ENCODE measurements at regions not wholly inside any gene's neighbourhood (a gene's known extent, or its start where the extent isn't known, plus 50 kb on each side); places are given as distances from the start of the nearest gene placed in this dataset.

DNA sequence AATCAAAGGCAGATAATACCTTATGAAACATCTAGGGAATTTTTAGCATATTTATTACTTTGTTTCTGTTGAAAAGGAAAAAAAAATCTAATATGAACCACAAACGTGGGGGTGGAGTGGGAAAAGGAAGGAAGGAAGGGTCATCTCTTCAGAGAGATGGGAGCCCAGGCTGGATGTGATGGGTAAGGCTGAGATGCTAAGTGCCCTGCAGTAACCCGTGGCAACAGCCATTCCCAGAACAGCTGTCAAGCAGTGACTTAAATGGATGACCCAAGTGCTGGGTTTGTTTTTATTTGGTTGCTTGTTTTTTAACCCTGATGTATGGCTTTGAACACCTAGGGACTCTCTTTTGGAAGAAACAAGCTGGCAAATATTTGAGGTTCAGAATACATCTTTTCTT is 50.7 kb upstream of the KLF7 start:
- no peak for TF ChIP-seq POLR2A (IDR thresholded peaks at IDR 0.05)
- no peak for TF ChIP-seq EP300 (IDR thresholded peaks at IDR 0.05)
- TF ChIP-seq, protein P1, sequence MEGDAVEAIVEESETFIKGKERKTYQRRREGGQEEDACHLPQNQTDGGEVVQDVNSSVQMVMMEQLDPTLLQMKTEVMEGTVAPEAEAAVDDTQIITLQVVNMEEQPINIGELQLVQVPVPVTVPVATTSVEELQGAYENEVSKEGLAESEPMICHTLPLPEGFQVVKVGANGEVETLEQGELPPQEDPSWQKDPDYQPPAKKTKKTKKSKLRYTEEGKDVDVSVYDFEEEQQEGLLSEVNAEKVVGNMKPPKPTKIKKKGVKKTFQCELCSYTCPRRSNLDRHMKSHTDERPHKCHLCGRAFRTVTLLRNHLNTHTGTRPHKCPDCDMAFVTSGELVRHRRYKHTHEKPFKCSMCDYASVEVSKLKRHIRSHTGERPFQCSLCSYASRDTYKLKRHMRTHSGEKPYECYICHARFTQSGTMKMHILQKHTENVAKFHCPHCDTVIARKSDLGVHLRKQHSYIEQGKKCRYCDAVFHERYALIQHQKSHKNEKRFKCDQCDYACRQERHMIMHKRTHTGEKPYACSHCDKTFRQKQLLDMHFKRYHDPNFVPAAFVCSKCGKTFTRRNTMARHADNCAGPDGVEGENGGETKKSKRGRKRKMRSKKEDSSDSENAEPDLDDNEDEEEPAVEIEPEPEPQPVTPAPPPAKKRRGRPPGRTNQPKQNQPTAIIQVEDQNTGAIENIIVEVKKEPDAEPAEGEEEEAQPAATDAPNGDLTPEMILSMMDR (IDR thresholded peaks at IDR 0.05) = no peak
- H3K9me3 ChIP-seq = no peaks in the 10 kb centered on the region
- no peak overlapping the region for H3K4me3 ChIP-seq
- H3K27ac ChIP-seq = no peak overlapping the region
- no peak for DNase-seq
- no peaks in the 10 kb centered on the region for H3K36me3 ChIP-seq
- intact Hi-C loops (cut with DNase I) = no loop called here
- H3K27me3 ChIP-seq = no peaks in the 10 kb centered on the region
- WGBS, 3 donors = 19 to 29% (median 21%) methylated on average over 2 of the region's 2 CpGs
- H3K4me1 ChIP-seq (ENCODE audit: insufficient read depth) = no peaks in the 10 kb centered on the region

DNA sequence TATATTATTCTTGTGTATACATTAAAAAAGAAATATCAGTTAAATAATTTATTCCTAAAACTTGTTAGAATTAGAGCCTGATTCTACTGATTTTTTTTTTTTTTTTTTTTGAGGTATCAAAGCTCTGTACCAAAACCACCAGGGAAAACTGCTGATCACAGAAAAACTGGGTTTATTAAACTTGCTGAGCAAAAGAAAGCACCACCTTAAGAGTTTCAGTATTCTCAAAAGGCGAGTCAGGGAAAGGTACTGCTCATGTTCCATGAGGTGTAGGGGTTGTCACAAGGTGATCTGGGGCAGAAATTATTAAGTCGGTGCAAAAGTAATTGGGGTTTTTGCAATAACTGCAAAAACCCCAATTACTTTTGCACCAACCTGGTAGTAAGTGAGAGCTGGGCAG is 51.7 kb upstream of the KLF7 start:
- intact Hi-C loops (cut with DNase I) = no loop called here
- H3K27ac ChIP-seq = no peak overlapping the region
- no peak overlapping the region for H3K4me3 ChIP-seq
- WGBS, 3 donors = 85 to 95% (median 91%) methylated on average over 2 of the region's 2 CpGs
- no peaks in the 10 kb centered on the region for H3K9me3 ChIP-seq
- TF ChIP-seq EP300 (IDR thresholded peaks at IDR 0.05) (no peak), POLR2A (IDR thresholded peaks at IDR 0.05) (no peak)
- TF ChIP-seq, protein P1 (IDR thresholded peaks at IDR 0.05) = no peak
- no peaks in the 10 kb centered on the region for H3K36me3 ChIP-seq
- no peaks in the 10 kb centered on the region for H3K4me1 ChIP-seq (ENCODE audit: insufficient read depth)
- no peak for DNase-seq
- H3K27me3 ChIP-seq = no peaks in the 10 kb centered on the region

DNA sequence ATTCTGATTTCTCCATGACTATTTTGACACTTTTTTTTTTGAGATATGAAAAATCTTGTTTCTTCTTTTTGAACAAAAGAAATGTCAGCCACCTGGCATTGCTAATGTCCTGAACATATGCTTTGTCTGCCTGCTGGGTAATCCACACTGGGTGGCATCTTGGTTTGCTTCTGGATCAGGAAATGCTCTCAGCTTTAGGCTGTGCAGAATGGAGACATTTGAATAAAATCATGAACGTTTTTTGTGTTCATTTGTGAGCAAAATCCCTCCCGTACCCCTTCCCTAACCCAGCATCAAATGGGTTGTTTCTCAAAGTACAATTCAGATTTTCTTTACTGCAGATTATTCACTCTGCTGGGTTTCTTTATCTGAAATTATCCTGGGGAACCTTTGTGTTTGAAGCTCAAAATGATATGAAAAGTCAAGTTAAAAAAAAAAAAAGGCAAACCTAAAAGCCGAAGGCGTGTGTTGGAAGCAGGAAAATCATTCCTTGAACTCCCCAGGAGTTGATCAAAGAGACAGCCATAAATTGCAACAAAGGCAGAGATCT is 53.4 kb upstream of the KLF7 start:
- Histone ChIP-seq H3K9me3 (no peaks in the 10 kb centered on the region), H3K27me3 (no peaks in the 10 kb centered on the region), H3K4me1 (ENCODE audit: insufficient read depth) (no peaks in the 10 kb centered on the region), H3K36me3 (no peaks in the 10 kb centered on the region), H3K4me3 (no peak overlapping the region), H3K27ac (no peak overlapping the region)
- no peak for DNase-seq
- 56 to 69% (median 63%) methylated on average over 4 of the region's 4 CpGs for WGBS, 3 donors
- TF ChIP-seq, protein P1 (IDR thresholded peaks at IDR 0.05) = no peak
- TF ChIP-seq POLR2A (IDR thresholded peaks at IDR 0.05) = no peak
- TF ChIP-seq EP300 (IDR thresholded peaks at IDR 0.05) = no peak
- intact Hi-C loops (cut with DNase I) = no loop called here

DNA sequence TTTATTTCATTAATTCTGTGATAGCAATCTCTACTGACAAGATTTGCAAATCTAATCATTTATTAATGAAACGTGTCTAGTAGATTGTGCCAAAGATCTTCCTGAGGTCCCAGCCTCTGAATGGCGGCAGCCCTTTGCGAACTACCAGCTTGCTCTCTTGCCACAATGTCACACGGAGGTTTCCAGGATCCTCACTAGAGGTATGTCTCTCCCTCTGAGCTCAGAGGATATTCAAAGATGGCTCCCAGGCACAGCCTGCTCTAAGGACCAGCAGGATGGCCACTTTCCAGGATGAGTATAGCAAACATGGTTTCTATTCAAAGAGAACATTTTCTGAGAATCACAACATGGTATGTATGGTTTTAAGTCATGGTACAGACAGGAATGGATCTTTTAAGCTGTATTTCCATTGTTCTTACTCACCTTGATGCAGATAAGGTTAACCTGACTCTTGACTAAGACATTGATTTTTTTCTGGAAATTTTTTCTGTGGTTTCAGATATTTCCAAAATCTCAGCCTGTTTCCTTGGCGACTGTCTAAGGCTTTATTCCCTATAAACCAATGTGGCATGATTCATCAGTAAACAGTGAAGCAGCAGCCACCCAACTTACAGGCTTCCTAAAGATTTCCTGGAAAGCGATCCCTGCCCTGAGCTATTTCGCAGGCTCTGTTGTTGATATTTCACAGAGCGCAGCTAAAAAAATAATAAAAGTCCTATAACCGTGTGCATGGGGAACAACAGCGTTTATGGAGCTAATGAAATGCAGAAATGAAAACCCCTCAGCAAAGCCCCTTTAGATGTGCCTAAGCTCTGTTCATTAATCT is 54.1 kb upstream of the KLF7 start:
- whole genome bisulfite sequencing, 3 donors = 56 to 69% (median 61%) methylated on average over 10 of the region's 10 CpGs
- H3K4me3 ChIP-seq = no peak overlapping the region
- DNase-seq = no peak
- H3K27ac ChIP-seq = no peak overlapping the region
- H3K9me3 ChIP-seq = no peaks in the 10 kb centered on the region
- no peaks in the 10 kb centered on the region for H3K4me1 ChIP-seq (ENCODE audit: insufficient read depth)
- H3K27me3 ChIP-seq = no peaks in the 10 kb centered on the region
- intact Hi-C loops (cut with DNase I) = no loop called here
- TF ChIP-seq, protein P1 (IDR thresholded peaks at IDR 0.05) = no peak
- TF ChIP-seq EP300 (IDR thresholded peaks at IDR 0.05) (no peak), POLR2A (IDR thresholded peaks at IDR 0.05) (no peak)
- no peaks in the 10 kb centered on the region for H3K36me3 ChIP-seq

All from ovary (tissue), 7 donors.